ENCODE measurements at regions not wholly inside any gene's neighbourhood (a gene's known extent, or its start where the extent isn't known, plus 50 kb on each side); places are given as distances from the start of the nearest gene placed in this dataset.
"Not testable (repeated sequence)": the region's sequence is repeated elsewhere in the genome, so short reads cannot be mapped to it uniquely, and the experiment has no call there.

DNA sequence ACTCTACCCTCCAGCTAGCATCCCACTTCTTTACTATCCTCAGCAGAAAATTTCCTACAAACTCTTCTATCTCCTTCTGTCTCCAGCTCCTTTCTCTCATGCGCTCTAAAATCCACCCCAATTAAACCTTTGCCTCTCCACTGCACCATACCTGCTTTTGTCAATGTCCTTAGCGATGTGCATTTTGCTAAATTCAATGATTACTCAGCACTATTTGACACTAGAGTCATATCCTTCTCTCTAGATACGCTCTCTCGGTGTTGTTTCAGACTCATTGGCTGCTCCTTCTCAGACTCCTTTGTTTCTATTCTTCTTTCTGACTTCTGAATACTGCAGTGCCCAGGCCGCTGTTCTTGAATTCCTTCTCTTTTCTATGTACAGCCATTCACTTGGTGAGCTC lies 144.2 kb downstream of the HLX start:
- no peak for DNase-seq (ENCODE audit: low read depth in 3 of 3, low spot score in 1 of 3)

DNA sequence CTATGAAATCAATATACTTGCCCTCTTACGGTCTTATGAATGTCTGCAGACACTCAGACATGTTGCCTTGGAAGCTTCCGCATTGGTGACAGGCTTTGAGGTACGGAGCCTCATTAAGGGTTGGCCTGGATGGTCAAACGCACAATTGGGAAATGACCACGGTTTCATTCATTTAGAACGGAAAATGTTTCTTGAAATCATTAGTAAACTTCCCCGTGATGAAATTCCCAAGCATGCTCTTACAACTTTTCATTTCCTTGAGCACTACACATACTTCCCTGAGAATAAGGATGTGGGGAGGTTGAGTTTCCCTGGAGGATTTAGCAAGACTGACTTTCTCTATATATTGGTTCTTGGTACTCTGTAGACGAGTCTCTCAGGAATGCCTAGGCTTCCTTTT lies 146.3 kb downstream of the HLX start:
- DNase-seq (ENCODE audit: low read depth in 3 of 3, low spot score in 1 of 3): no peak

DNA sequence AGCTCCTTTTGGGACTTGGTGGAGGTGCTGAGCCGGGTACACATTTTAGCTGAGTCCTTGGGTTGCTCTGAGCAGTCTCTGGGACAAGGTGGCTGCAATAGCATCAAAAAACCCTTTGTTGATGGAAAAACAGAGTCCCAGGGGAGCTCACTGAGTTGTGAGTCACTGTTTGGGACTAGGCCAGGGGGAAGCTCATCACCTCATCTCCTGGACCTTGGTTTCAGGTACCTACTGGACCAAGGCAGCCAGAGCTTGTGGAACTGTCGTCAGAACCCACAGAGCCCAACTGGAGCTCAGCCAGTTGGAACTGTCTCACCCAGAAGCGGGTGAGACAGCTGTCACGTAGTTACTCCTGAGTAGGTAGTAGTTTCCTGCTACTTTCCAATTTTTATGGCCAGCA lies 146.7 kb downstream of the HLX start:
- DNase-seq (ENCODE audit: low read depth in 3 of 3, low spot score in 1 of 3): no peak

- no peak for DNase-seq (ENCODE audit: low read depth in 3 of 3, low spot score in 1 of 3)
These were observed 150.9 kb downstream of the HLX start for GRCh38 chr1:221029981-221030649.

DNA sequence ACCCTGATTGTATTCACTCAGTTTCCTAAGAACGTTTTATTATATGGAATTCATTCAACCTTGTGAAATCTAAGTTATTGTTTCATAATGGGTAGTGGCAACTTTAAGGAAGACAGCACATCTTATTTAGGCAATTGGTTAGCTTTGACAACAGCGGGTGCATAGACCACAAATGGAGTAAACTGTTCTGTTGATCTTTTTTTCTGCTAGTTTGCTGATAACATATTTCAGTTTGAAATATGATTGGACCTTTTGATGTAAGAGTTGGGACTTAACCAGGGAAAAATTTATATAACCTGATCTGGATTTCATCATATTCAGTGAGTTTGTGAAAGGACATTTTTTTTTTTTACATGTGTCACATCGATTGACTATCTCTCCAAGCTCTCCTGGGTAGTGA lies 151.7 kb downstream of the HLX start:
- DNase-seq (ENCODE audit: low read depth in 3 of 3, low spot score in 1 of 3): no peak

GRCh38 chr1:221031458-221032203 lies 152.4 kb downstream of the HLX start:
- no peak for DNase-seq (ENCODE audit: low read depth in 3 of 3, low spot score in 1 of 3)

DNA sequence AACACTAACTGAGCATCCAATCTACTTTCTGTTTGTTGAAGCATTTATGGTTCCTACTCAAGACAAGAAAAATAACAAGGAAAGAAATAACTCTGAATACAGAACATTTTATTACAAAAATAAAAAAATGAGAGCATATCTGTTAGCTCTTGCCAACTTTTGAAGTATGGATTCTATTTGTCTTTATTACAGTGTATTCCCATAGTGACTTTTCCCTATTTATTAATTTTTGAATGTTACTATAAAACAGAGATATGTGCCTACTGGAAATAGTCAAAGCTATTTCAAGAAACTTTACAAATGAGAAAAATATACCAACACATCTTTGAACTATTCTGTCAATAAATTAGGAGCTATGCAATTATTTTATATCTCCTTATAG lies 153.0 kb downstream of the HLX start:
- DNase-seq (ENCODE audit: low read depth in 3 of 3, low spot score in 1 of 3): no peak

- no peak for DNase-seq (ENCODE audit: low read depth in 3 of 3, low spot score in 1 of 3)
These were observed 153.5 kb downstream of the HLX start for GRCh38 chr1:221032637-221033280.

DNA sequence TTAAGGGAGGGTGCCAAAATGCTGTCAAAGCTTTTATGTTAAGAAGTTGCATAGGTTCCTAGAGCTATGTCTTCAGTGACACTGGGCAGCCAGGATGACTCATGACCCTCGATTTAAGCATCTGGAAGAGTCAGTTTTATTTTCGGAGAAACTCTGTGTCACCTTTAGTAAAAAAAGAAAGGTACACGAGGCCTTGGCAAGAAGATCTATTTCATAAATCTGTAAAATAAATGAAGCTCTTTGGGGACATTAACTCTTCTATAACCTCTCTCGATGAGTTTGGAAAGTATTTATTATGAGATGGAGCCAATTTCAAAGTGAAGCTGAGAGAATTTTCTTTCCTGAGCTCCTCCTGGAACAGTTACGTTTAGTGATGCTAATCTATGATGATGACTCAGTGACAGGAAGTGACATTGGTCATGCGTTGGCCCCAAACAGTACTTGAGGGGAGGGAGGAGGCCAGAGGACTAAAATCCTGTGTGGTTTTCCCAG lies 156.5 kb downstream of the HLX start:
- DNase-seq (ENCODE audit: low read depth in 3 of 3, low spot score in 1 of 3): no peak

GRCh38 chr1:221039616-221040015 lies 160.4 kb downstream of the HLX start:
- no peak for DNase-seq (ENCODE audit: low read depth in 3 of 3, low spot score in 1 of 3)

DNA sequence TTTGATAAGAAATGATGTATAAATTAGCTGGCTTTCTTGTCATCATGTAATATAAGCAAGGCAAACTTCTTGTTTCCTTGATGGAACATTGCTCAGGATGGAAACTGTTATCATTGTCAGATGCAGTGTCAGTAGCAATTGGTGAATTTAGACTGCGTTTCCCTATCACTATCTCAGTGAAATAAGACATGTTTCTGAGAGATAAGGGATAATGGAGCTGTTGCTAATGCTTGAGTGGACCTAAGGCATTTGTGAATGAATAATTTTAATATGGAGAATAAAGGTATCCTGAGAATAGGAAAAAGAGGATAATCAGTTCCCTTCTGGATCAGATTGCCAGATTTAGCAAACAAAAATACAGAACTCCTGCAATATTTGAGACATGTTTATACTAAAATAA lies 160.9 kb downstream of the HLX start:
- no peak for DNase-seq (ENCODE audit: low read depth in 3 of 3, low spot score in 1 of 3)

GRCh38 chr1:221040691-221041285 lies 161.5 kb downstream of the HLX start:
- no peak for DNase-seq (ENCODE audit: low read depth in 3 of 3, low spot score in 1 of 3)

DNA sequence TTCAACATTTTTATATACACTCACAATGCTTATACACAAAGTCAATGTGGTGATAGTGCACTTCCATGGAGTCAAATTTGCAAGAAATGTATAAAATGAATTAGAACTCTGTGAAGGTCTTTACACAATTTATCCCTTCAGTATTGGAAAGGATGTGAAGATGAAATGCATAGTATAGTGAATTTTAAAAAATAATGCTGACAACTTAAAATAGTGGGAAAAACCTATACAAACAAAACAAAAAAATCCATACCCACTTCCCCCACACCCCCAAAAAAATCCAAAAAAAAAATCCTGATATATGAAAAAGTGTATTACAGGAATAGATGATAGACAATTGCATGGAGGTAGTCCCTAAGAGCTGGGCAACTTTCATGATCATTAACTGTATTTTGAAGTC lies 165.3 kb downstream of the HLX start:
- DNase-seq (ENCODE audit: low read depth in 3 of 3, low spot score in 1 of 3): no peak

GRCh38 chr1:221045151-221045550 lies 165.9 kb downstream of the HLX start:
- DNase-seq (ENCODE audit: low read depth in 3 of 3, low spot score in 1 of 3): no peak

- no peak for DNase-seq (ENCODE audit: low read depth in 3 of 3, low spot score in 1 of 3)
These were observed 166.9 kb downstream of the HLX start for GRCh38 chr1:221045842-221046831.

- DNase-seq (ENCODE audit: low read depth in 3 of 3, low spot score in 1 of 3): not testable (repeated sequence)
These were observed 172.1 kb downstream of the HLX start for GRCh38 chr1:221051391-221051790.

DNA sequence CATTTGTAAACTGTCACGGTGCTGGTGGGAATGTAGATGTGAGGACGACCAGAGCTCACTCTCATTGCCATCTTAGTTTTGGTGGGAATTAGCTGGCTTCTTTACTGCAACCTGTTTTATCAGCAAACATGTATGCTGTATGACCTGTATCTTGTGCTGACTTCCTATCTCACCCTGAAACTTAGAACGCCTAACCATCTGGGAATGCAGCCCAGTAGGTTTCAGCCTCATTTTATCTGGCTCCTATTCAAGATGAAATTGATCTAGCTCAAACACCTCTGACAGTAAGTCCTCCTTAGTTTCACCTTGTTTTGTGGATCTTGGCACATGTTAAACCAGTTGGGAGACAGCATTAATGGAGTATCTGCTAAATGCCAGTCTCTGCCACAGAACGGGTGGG lies 174.6 kb downstream of the HLX start:
- no peak for DNase-seq (ENCODE audit: low read depth in 3 of 3, low spot score in 1 of 3)

GRCh38 chr1:221059506-221059905 lies 180.3 kb downstream of the HLX start:
- DNase-seq (ENCODE audit: low read depth in 3 of 3, low spot score in 1 of 3): no peak

GRCh38 chr1:221063651-221064050 lies 184.4 kb downstream of the HLX start:
- no peak for DNase-seq (ENCODE audit: low read depth in 3 of 3, low spot score in 1 of 3)

DNA sequence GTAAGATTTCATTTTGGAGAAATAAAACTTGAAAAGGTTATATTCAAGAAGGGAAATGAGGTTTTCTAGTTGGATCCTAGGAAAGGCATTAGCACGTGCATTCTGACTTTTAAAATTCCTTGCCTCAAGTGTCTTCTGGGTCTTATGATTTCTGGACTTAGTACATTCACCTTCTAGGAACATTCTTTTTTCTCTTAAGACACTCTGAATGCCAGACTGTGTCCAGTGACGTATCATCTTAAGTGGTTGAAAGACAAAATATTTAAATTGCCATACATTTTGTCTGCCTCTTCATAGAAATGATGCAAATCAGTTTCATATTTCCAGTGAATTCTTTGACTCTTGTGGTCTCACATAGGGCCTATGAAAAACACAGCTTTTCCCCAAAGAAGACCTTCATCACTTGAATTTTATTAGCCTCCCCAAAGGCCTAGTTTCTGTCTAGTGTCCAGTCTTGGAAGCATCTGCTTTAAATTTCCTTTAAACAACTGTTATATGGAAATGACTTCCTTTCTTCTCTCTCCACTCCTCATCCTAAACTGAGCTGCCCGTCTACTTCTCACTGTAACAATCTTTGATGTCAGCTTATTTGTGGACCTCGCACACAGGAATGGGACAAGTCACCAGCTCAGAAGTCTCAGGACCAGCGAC lies 187.2 kb downstream of the HLX start:
- no peak for DNase-seq (ENCODE audit: low read depth in 3 of 3, low spot score in 1 of 3)
